ENCODE measurements at regions not wholly inside any gene's neighbourhood (a gene's known extent, or its start where the extent isn't known, plus 50 kb on each side); places are given as distances from the start of the nearest gene placed in this dataset.

DNA sequence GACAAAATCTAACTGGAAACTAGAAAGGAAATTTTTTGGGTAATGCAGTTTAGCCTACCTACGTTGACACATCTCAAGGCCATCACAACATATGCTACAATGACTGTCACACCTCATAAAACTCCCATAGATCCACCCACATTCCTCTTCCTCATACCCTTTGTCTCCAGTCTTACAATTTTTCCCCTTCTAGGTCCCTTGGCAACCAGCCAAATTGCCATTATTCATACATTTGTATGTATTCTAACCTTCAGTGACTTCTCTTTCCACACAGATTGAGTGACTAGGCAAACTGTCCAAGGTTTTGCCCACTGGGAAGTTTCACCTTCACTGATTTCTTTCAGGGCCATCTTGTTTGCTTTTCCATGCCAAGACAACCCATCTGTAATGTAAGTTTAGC, 100.5 kb upstream of the TPK1 start:
- no peak for DNase-seq

DNA sequence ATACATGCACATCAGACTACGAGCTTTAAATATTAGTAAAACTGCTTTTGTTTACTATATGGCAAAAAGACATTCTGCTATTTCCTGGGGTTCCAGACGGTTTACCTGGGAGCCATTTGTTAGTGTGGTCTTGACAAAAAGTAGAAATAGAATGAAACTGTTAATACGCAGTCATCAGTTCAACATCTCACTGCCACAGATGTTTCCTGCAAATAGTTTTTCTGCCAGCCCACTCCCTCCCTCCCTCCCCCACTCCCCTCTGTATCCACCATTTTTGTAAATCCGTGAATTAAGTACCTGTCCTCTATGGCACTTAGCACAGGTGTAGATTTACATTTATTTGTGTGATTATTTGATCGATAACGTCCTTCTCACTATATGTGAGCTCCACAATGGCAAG, 74.6 kb upstream of the TPK1 start:
- DNase-seq: no peak

DNA sequence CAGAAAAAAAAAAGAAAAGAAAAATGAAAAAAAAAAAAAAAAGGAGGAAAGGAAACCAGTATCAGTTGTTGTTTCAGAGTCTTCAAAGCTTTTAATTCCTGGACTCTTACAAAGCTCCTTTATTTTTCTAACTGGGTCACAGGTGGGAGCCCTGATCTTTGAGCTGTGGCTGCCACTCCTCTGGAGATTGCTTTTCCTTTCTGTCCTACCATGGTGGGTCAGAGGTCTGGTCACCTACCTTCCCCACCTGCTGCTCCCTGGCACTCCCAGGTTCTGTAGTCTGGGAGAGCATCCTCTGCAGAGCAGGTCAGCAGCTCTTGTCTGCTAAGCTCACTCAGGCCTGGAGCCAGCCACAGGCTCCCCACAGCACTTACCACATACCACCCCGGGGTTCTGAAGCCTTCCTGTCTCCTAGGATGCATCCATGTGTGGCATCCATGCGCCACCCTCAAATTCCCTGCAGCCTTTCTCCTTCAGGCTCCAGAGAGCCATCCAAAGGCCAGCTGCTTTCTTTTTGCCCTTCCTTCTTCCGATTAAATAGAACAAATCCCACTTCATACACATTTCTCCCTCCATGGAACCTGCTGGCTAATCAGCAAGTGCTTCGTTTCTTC, 73.2 kb upstream of the TPK1 start:
- DNase-seq: no peak

DNA sequence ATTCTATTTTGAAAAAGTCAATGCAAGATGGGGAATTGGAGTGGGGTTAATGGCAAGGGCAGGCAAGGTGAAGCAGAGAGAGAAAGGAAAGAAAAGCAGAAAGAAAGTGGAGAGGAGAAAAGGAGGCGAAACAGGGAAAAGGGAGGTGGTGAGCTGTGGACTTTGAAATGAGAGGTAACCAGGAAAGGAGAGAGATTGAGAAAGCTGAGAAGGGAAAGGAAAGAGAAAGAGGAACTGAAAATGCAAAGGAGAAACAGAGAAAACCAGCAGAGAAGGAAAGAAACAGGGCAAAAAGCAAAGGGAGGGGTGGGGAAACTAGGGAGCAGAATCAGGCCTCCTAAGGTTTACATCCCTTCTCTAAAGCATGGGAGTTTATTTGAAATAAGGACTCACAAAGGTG, 72.5 kb upstream of the TPK1 start:
- no peak for DNase-seq

DNA sequence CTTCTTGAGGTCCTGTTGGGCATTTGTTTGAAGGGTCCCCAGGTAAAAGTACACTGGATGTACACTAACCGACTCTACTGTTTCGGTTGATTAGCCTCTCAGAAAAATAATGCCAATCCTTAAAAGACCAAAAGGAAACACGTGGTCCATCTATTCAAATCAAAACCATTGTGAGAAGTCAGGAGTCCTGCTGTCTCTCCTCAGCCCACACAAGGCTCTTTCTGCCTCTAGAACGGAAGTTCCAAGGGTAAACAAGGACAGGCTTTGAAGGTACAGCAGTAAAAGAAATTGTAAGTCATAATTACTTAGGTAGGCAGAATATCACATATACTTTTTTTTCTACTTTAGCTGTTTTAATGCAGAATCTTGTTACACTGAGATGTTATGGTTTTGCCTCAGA, 71.7 kb upstream of the TPK1 start:
- DNase-seq: no peak

DNA sequence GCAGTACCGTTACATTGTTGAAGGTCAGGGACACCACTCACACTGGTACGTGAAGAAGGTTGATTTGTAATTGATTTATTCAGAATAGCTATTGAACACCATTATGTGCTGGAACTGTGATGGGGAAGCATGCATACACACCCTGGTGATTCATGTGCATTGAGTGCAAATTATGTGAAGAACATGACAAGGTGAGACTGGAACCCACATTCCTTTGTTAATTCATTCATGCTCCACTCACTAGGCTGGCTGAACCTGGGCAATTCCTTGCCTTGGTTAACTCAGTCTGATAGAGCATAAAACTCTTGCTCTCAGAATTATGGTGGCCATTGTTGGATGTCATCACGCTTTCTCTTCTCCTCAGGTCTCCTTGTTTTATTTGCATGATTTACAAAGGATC, 67.3 kb upstream of the TPK1 start:
- DNase-seq: no peak

DNA sequence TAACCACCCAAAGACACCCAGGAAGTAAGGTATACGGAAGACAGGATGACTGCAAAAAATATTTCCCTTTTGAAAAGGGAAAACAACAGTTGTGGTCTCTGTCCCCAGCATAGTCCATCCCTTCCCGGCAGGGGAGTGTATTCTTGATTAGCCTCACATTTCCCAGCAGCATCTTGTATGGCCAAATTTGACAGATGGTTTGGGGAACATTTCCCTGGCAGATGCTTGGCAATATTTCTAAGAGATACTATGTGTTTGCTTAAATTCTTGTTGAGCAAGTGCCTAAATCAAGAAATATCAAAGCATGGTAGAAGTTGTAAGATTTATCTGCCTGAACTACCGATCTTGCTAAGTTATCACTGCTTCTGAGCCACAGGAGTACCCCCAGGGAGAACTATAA, 56.9 kb upstream of the TPK1 start:
- DNase-seq: no peak
